ENCODE measurements at regions not wholly inside any gene's neighbourhood (a gene's known extent, or its start where the extent isn't known, plus 50 kb on each side); places are given as distances from the start of the nearest gene placed in this dataset.

GRCh38 chr12:86367137-86367536, 110.9 kb upstream of the MGAT4C start:
- no peaks in the 10 kb centered on the region for H3K27me3 ChIP-seq (replicated peaks; ENCODE audit: insufficient read depth)
- no peaks in the 10 kb centered on the region for H3F3A ChIP-seq (ENCODE audit: insufficient read depth)
- H2AFZ ChIP-seq, result no peak overlapping the region
- H3K27ac ChIP-seq, result no peak overlapping the region
- no peak overlapping the region for H3K4me2 ChIP-seq (ENCODE audit: unreplicated experiment)
- TF ChIP-seq EZH2phosphoT487 (IDR thresholded peaks at IDR 0.05; ENCODE audit: insufficient read depth, low read depth) (no peak), EZH2 (IDR thresholded peaks at IDR 0.05; ENCODE audit: insufficient read depth, poor library complexity, severe bottlenecking) (no peak)
- no peaks in the 10 kb centered on the region for H3K4me1 ChIP-seq (ENCODE audit: insufficient read depth)
- no peaks in the 10 kb centered on the region for H3K36me3 ChIP-seq (ENCODE audit: low read depth)
- in situ Hi-C loops (cut with MboI), result no loop called here
- no peaks in the 10 kb centered on the region for H4K20me1 ChIP-seq (ENCODE audit: insufficient read depth)
- 38 to 50% methylated on average over 2 of the region's 2 CpGs for WGBS, 2 experiments (ENCODE audit: low coverage in 1 of 2, low lambda C conversion rate in 2 of 2, missing lambda C conversion rate in 2 of 2)
- H3K9me3 ChIP-seq (ENCODE audit: low read depth), result no peaks in the 10 kb centered on the region
- no peak overlapping the region for H3K9ac ChIP-seq
- no peak overlapping the region for H3K4me3 ChIP-seq
- no peaks in the 10 kb centered on the region for H3K79me2 ChIP-seq (ENCODE audit: insufficient read depth)
- DNase-seq, result no peak
- no peaks in the 10 kb centered on the region; the same call in 1 of the 2 replicates for H3K9me2 ChIP-seq (ENCODE audit: insufficient read depth)

GRCh38 chr12:86349196-86349595, 93.0 kb upstream of the MGAT4C start:
- H3K9me2 ChIP-seq (ENCODE audit: insufficient read depth), result no peaks in the 10 kb centered on the region
- H3K4me3 ChIP-seq, result no peak overlapping the region
- H3K9ac ChIP-seq, result no peak overlapping the region
- H3K27ac ChIP-seq, result no peak overlapping the region
- no peak overlapping the region for H2AFZ ChIP-seq
- H4K20me1 ChIP-seq (ENCODE audit: insufficient read depth), result no peaks in the 10 kb centered on the region
- no peak for TF ChIP-seq EZH2phosphoT487 (IDR thresholded peaks at IDR 0.05; ENCODE audit: insufficient read depth, low read depth)
- no peak for TF ChIP-seq EZH2 (IDR thresholded peaks at IDR 0.05; ENCODE audit: insufficient read depth, poor library complexity, severe bottlenecking)
- 1 to 4% methylated on average over 2 of the region's 2 CpGs for WGBS, 2 experiments (ENCODE audit: low coverage in 1 of 2, low lambda C conversion rate in 2 of 2, missing lambda C conversion rate in 2 of 2)
- in situ Hi-C loops (cut with MboI), result no loop called here
- no peak overlapping the region for H3K4me2 ChIP-seq (ENCODE audit: unreplicated experiment)
- H3K4me1 ChIP-seq (ENCODE audit: insufficient read depth), result no peaks in the 10 kb centered on the region
- no peaks in the 10 kb centered on the region for H3F3A ChIP-seq (ENCODE audit: insufficient read depth)
- no peaks in the 10 kb centered on the region for H3K36me3 ChIP-seq (ENCODE audit: low read depth)
- no peak for DNase-seq
- no peaks in the 10 kb centered on the region for H3K27me3 ChIP-seq (replicated peaks; ENCODE audit: insufficient read depth)
- H3K79me2 ChIP-seq (ENCODE audit: insufficient read depth), result no peaks in the 10 kb centered on the region
- no peaks in the 10 kb centered on the region for H3K9me3 ChIP-seq (ENCODE audit: low read depth)

- no peak for DNase-seq
- H3K9me3 ChIP-seq (ENCODE audit: low read depth), result no peaks in the 10 kb centered on the region
- H3K4me2 ChIP-seq (ENCODE audit: unreplicated experiment), result no peak overlapping the region
- in situ Hi-C loops (cut with MboI), result no loop called here
- no peaks in the 10 kb centered on the region for H3K36me3 ChIP-seq (ENCODE audit: low read depth)
- H3K4me1 ChIP-seq (ENCODE audit: insufficient read depth), result no peaks in the 10 kb centered on the region
- H3K79me2 ChIP-seq (ENCODE audit: insufficient read depth), result no peaks in the 10 kb centered on the region
- H4K20me1 ChIP-seq (ENCODE audit: insufficient read depth), result no peaks in the 10 kb centered on the region
- no peaks in the 10 kb centered on the region for H3K9me2 ChIP-seq (ENCODE audit: insufficient read depth)
- H3K9ac ChIP-seq, result no peak overlapping the region
- no peak overlapping the region for H2AFZ ChIP-seq
- no peak overlapping the region for H3K4me3 ChIP-seq
- whole genome bisulfite sequencing, 2 experiments (ENCODE audit: low coverage in 1 of 2, low lambda C conversion rate in 2 of 2, missing lambda C conversion rate in 2 of 2), result 10 to 13% methylated on average over 2 of the region's 2 CpGs
- H3K27me3 ChIP-seq (replicated peaks; ENCODE audit: insufficient read depth), result no peaks in the 10 kb centered on the region
- TF ChIP-seq EZH2 (IDR thresholded peaks at IDR 0.05; ENCODE audit: insufficient read depth, poor library complexity, severe bottlenecking), result no peak
- TF ChIP-seq EZH2phosphoT487 (IDR thresholded peaks at IDR 0.05; ENCODE audit: insufficient read depth, low read depth), result no peak
- H3K27ac ChIP-seq, result no peak overlapping the region
- no peaks in the 10 kb centered on the region for H3F3A ChIP-seq (ENCODE audit: insufficient read depth)
Measured at GRCh38 chr12:86333955-86334522, 77.8 kb upstream of the MGAT4C start.

GRCh38 chr12:86331457-86331856, 75.3 kb upstream of the MGAT4C start:
- in situ Hi-C loops (cut with MboI), result no loop called here
- Histone ChIP-seq H3K36me3 (ENCODE audit: low read depth) (no peaks in the 10 kb centered on the region), H3K4me2 (ENCODE audit: unreplicated experiment) (no peak overlapping the region), H3K27ac (no peak overlapping the region), H3K4me1 (ENCODE audit: insufficient read depth) (no peaks in the 10 kb centered on the region), H3K9me2 (ENCODE audit: insufficient read depth) (no peaks in the 10 kb centered on the region), H3K79me2 (ENCODE audit: insufficient read depth) (no peaks in the 10 kb centered on the region), H4K20me1 (ENCODE audit: insufficient read depth) (no peaks in the 10 kb centered on the region), H3K9me3 (ENCODE audit: low read depth) (no peaks in the 10 kb centered on the region), H2AFZ (no peak overlapping the region), H3K9ac (no peak overlapping the region), H3F3A (ENCODE audit: insufficient read depth) (no peaks in the 10 kb centered on the region), H3K27me3 (replicated peaks; ENCODE audit: insufficient read depth) (no peaks in the 10 kb centered on the region), H3K4me3 (no peak overlapping the region)
- TF ChIP-seq EZH2 (IDR thresholded peaks at IDR 0.05; ENCODE audit: insufficient read depth, poor library complexity, severe bottlenecking) (no peak), EZH2phosphoT487 (IDR thresholded peaks at IDR 0.05; ENCODE audit: insufficient read depth, low read depth) (no peak)
- 6 to 9% methylated on average over 2 of the region's 2 CpGs for WGBS, 2 experiments (ENCODE audit: low coverage in 1 of 2, low lambda C conversion rate in 2 of 2, missing lambda C conversion rate in 2 of 2)
- no peak for DNase-seq

- in situ Hi-C loops (cut with MboI), result no loop called here
- no peaks in the 10 kb centered on the region for H3K36me3 ChIP-seq (ENCODE audit: low read depth)
Measured at GRCh38 chr12:86331012-86331411, 74.8 kb upstream of the MGAT4C start.

More at GRCh38 chr12:86331012-86331411, 74.8 kb upstream of the MGAT4C start:
- no peak overlapping the region for H3K4me2 ChIP-seq (ENCODE audit: unreplicated experiment)
- TF ChIP-seq EZH2phosphoT487 (IDR thresholded peaks at IDR 0.05; ENCODE audit: insufficient read depth, low read depth) (no peak), EZH2 (IDR thresholded peaks at IDR 0.05; ENCODE audit: insufficient read depth, poor library complexity, severe bottlenecking) (no peak)
- H3K4me3 ChIP-seq, result no peak overlapping the region
- no peak overlapping the region for H3K9ac ChIP-seq
- no peaks in the 10 kb centered on the region for H3K9me2 ChIP-seq (ENCODE audit: insufficient read depth)
- no peaks in the 10 kb centered on the region for H3F3A ChIP-seq (ENCODE audit: insufficient read depth)
- H3K79me2 ChIP-seq (ENCODE audit: insufficient read depth), result no peaks in the 10 kb centered on the region
- no peak overlapping the region for H2AFZ ChIP-seq
- no peaks in the 10 kb centered on the region for H3K27me3 ChIP-seq (replicated peaks; ENCODE audit: insufficient read depth)
- no peak overlapping the region for H3K27ac ChIP-seq
- H3K9me3 ChIP-seq (ENCODE audit: low read depth), result no peaks in the 10 kb centered on the region
- H3K4me1 ChIP-seq (ENCODE audit: insufficient read depth), result no peaks in the 10 kb centered on the region
- DNase-seq, result no peak
- H4K20me1 ChIP-seq (ENCODE audit: insufficient read depth), result no peaks in the 10 kb centered on the region
- WGBS, 2 experiments (ENCODE audit: low coverage in 1 of 2, low lambda C conversion rate in 2 of 2, missing lambda C conversion rate in 2 of 2), result 13 to 25% methylated on average over 4 of the region's 4 CpGs
